ENCODE measurements at regions not wholly inside any gene's neighbourhood (a gene's known extent, or its start where the extent isn't known, plus 50 kb on each side); places are given as distances from the start of the nearest gene placed in this dataset.

- TF ChIP-seq CTCF (IDR thresholded peaks at IDR 0.05; ENCODE audit: low read depth, low read length), result no peak
- TF ChIP-seq POLR2A (IDR thresholded peaks at IDR 0.05; ENCODE audit: extremely low read depth, insufficient read length), result no peak
Measured at GRCh38 chr11:71381781-71382505, 66.2 kb downstream of the DHCR7 start.

Data from NB4 (cell line).